GM18526 (cell line): ENCODE measurements at regions not wholly inside any gene's neighbourhood (a gene's known extent, or its start where the extent isn't known, plus 50 kb on each side); places are given as distances from the start of the nearest gene placed in this dataset.

ENCODE experiments used
- POLR2A ChIP-seq: IDR thresholded peaks from 3 replicates; pipeline ENCODE4 v1.6.1; 2011; ENCODE audit not compliant: insufficient read length; ENCODE audit errors: extremely low read depth

DNA sequence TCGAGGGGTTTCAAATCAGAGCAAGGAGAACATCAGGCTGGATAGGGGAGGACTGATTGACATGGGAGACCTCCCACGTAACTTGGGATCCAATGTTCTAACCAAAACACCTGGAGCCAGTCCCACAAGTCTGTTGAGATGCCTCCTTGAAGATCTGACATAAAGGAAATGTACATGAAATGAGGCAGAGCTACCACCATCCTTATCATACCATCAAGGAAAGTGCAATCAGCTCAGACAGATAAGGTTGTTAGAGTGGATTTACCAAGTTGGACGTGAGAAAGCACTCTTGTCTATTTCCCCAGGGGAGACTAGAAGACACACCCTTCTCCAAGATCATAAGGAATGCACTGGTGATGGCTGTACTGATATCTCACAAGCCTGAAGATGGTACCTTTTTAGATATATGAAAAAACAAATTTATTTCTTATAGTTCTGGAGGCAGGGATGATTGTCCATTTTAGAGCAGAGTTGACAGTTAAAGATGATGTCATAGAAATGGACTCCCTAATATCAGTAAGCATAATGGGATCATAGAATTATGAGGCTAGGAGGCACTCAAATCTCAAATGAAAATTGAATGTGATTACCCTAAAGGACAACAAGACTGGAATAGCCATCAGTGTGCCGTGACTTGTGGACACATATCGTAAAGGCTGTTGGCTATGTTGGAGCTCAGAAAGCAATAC is 129.1 kb upstream of the RAB4A start:
- no peak for TF ChIP-seq POLR2A

DNA sequence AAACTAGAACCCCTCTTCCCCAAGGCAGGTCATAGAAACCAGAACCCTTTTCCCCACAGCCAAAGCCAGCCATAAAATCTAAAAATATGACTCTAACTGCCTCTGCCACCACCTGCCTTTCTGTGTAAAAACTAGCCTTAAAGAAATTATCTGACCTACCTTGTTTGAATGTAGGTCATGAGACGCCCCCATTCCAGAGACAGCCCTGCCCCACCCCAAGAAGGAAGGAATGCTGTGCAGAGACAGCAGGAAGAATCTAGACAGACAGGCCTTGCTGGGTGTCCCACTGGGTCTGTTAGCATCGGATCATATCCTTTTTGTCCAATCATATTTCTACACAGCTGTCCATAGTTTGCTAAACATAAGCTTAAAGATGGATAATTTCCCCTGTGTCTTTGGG is 128.4 kb upstream of the RAB4A start:
- no peak for TF ChIP-seq POLR2A

DNA sequence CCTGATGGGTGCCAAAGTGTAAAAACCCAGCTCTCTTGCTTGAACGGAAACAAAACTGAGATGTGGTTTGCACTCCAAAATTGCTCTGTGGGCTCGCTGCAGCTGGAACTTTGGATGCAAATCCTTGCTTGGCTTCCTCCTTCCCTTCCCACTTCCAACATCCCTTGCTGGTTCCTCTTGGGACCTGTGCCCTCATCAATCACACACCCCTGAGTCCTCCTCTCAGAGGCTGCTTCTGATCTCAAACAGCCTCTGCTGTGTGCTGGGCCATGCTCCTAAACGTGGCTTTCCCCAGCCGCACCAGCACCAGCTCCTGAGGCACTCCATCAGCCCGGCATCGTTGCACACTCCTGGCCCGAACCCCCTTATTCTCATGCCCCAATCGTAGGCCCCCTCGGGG is 124.3 kb upstream of the RAB4A start:
- no peak for TF ChIP-seq POLR2A

DNA sequence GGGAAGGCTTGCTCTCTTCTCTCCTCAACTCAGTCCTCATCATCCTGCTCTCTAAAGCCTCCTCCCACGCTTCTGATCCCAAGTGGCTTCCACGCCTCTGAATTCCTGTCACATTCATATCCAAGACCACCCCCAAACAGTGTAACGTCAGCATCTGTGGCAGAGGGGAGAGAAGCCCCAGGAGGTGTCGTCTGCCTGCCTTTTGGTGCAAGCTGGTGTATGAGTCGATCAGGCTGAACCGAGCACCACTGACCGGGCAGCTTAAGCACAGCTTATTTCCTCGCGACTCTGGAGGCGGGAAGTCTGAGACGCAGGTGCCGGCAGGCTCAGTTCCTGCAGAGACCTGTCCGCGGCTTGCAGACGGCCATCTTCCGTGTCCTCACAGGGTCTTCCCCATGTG is 123.8 kb upstream of the RAB4A start:
- no peak for TF ChIP-seq POLR2A

DNA sequence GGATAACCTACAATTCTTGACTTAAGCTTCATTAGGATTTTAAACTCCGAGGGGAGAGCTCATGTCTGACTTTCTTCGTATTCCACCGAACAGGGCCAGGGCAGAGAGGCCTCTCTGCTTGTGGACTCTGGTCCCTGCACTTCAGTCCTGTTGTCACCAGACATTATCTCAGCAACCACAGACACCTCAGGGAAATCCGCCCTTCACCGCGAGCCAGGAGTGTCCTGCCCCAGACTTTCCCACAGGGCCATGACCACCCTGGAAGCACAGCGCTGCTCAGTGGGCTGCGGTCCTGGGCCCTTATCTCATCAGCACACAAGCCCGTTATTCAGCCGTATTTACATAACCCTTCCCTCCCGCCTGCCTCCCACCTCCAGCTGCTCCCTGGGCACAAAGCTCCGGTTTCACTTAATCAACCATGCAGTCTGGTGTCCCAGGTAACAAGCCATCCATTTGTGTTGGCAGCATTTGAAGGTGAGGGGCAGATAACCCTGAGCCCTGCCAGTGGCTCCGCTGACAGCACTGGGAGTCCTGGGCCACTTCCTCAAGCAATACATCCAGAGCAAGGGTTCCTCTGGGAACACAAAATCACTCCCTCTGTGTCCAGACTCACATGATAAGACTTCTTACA is 122.8 kb upstream of the RAB4A start:
- TF ChIP-seq POLR2A, result no peak

DNA sequence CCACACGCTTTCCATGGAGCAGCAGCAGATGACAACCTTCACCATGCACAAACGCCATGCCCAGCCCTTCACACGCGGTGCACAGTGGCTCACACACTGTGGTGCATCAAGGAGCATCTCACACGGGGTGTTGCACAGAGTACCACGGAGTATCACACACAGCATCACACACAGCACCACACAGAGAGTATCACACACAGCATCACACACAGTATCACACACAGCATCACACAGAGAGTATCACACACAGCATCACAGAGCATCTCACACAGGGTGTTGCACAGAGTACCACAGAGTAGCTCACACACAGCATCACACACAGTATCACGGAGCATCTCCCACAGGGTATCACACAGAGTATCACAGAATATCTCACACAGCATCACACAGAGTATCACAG is 122.2 kb upstream of the RAB4A start:
- TF ChIP-seq POLR2A, result no peak

DNA sequence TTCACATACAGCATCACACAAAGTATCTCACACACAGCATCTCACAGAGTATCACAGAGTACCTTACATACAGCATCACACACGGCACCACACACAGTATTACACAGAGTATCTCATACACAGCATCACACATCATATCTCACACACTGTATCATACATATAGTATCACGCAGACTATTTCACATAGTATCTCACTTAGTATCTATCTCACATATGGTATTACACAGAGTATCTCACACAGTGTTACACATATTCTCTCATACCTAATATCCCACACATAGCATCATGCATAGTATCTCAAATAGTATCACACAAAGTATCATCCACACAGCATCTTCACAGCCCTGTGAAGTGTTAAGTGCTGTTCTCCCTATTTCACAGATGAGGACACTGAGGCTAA is 121.5 kb upstream of the RAB4A start:
- TF ChIP-seq POLR2A, result no peak

DNA sequence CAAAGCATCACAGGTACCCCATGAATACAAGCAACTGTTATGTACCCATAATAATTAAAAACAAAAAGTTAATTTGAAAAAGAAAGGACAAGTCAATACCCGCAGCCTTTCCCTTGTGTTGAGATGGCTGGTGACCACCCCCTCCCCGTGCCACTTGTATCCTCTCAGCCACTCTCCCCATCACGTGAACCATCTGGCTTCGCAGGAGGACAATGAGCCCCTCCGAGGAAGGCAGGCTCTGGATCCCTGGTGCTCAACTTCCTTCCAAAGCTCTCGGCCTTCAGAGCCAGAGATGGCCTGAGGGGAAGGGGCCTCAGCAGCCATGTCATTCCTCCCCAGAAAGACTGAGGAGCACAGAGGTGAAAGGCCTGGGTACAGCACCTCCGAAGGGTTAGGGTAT is 120.4 kb upstream of the RAB4A start:
- no peak for TF ChIP-seq POLR2A

DNA sequence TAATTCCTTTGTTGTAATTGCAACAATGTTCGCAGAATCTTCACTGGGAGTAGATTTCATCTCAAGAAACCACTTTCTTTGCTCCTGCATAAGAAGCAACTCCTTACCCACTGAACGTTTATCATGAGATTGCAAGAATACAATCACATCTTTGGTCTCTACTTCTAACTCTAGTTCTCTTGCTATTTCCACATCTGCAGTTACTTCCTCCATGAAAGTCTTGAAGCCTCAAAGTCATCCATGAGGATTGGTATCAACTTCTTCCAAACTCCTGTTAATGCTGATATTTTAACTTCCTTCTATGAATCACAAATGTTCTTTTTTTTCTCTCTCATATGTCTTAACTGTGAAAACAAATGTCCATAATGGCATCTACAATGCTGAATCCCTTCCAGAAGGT is 118.6 kb upstream of the RAB4A start:
- no peak for TF ChIP-seq POLR2A

DNA sequence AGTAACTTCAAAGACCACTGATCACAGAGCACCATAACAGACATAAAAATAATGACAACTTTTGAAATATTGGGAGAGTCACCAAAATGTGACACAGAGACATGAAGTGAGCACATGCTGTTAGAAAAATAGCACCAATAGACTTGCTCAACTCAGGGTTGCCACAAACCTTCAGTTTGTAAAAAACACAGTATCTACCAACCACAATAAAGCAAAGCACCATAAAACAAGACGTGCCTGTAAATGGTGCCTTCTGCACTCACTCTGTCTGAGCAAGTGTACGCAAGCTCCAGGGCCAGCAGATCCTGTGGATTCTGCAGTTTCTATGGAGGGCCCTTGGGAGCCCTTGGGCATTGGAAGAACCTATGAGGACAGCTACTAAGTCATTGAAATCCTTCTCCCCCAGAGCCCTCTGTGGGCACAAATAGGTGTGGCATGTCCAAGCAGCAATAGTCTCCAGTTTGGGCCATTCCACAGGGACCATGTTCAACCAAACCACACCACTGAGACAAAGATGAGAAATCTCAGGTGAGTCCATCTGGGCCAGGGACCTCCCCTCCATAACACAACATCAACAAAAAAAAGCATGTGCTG is 116.9 kb upstream of the RAB4A start:
- no peak for TF ChIP-seq POLR2A

DNA sequence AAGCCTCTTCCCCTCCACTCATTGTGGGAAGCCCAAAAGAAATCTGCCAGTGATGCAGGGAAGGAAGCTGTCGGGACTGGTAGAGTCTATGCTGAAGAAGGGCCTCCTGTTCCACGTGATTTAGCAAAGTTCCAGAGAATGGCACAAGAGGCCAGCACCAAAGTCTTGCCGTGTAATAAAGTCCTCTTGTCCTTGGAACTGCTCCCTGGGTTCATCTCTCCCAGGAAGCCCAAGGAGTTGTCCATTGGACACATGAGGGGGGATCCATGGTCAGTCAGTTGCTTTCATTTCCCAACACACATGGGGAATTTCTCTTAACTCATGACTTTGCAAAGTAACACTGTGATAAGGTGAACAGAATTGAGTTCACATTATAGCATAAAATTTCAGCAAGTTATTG is 116.1 kb upstream of the RAB4A start:
- no peak for TF ChIP-seq POLR2A

DNA sequence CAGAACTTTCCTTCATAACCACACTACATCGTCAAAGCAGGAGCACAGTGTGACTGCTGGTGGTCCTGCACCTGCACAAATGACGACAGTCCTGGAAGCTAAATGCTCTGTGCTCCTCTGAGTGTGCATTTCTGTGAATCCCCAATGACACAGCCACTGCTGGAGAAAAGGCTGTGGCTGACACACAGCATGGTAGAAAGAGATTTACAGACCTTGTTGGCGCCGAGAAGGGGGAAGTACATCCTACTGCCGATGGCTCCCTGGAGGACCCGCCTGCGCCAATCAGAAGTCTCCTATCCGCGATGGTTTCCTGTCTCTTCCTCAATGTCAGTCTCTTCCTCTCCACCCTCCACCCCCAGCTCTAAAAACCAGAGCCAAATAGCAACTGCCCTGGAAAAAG is 115.4 kb upstream of the RAB4A start:
- TF ChIP-seq POLR2A, result no peak

DNA sequence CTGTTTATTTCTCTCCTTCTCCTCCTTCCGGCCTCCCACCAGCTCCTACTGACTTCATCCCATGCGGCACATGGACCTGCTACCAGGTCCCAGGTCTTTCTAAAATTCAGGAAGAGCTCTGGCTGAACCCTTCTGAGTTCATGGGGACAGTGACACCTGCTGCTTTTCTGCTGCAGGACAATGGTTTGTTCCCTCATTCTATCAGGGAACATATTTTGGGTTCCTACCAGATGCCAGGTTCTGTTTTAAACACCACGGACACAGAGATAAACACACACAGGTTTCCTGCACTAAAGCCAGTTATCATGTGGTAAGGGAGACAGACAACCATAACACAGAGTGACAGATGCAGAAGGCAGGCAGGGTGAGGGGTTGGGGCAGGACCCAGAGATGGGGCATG is 114.0 kb upstream of the RAB4A start:
- TF ChIP-seq POLR2A, result no peak

DNA sequence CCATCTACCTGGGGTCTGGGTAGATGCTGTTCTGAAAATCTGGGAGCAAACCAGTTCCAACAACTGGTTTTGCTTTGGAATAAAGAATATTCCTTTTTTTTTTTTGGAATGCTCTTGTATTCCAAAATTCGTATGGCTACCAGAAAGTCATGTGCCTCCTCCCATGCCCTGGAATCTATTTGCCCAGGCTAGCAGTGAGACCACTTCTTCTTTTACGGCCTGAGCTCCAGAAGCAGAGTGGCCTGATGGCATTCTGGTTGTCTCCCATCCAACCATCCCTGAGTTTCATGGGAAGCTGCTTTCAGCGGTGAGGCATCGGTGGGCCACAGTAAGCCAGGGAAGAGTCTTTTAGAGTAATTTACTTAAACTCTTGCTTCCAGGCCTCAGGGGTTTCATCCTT is 113.4 kb upstream of the RAB4A start:
- TF ChIP-seq POLR2A, result no peak

DNA sequence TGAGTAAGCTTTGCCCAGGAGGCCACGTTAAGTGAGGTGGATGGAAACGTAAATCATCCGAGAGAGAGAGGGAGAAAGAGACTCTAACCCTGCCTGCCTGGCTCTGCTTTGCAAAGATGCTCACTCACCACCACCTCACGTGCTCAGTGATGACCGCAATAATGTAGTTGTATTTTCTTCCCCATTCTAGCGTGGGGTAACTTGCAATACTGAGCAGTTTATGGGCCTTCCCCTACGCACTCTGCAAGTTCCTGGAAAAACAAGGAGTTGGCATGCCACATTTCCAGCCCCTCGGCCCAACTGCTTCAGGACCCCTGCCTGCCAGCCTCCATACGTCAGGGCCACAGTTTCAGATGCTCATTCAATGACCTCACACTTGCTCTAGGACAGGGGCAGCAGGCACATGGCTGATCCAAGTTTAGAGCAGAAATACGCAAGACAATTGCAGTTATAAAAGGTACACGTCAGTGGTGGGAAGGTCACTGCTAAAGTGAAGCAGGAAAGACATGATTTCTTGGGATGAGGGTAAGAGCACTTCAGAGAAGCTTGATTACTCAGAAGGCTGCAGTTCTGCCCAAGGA is 112.5 kb upstream of the RAB4A start:
- TF ChIP-seq POLR2A, result no peak

DNA sequence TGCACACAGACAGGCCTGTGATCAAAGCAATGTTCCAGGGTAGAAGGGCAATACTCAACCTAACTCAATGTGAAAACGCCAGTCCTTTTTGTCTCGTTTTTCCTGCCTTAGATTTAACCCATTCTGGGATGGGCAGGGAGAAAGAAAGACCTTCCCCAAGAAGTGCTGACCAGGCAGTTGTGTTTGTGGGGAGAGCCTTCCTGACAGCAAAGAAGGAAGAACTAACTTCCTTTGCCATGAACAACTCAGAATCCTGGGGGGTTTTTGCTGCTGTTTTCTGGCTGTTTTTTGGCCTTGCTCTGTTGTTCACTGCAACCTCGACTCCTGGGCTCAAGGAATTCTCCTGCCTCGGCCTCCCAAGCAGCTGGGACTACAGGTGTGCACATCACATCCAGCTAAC is 112.0 kb upstream of the RAB4A start:
- no peak for TF ChIP-seq POLR2A
